NCI-H146 treated with DMSO at 0.1 percent for 48 hours (cell line): ENCODE measurements at regions not wholly inside any gene's neighbourhood (a gene's known extent, or its start where the extent isn't known, plus 50 kb on each side); places are given as distances from the start of the nearest gene placed in this dataset.

Source experiments
- DNase-seq: peaks from one replicate; lab custom pipeline; 2025; ENCODE audit not compliant: unreplicated experiment; lab: John Stamatoyannopoulos, UW

DNA sequence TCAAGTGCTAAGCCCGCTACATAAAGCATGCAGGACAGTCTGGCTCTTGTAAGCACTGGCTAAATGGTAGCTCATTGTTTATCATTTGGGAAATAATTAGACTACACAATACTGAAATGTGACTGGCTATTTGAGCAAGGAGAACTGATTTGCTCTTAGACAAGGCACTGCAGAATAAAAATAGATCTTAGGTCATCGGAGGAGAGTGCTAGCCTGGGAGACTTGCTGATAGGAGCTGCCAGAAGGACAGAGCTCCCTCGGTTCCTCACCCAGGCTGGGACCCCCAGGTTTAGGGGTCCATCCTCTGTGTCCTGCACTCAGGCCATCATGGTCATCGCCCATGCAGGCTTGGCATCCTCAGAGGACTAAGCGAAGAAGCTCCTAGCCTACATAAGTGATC lies 184.4 kb upstream of the NCAM1 start:
- no peak for DNase-seq

DNA sequence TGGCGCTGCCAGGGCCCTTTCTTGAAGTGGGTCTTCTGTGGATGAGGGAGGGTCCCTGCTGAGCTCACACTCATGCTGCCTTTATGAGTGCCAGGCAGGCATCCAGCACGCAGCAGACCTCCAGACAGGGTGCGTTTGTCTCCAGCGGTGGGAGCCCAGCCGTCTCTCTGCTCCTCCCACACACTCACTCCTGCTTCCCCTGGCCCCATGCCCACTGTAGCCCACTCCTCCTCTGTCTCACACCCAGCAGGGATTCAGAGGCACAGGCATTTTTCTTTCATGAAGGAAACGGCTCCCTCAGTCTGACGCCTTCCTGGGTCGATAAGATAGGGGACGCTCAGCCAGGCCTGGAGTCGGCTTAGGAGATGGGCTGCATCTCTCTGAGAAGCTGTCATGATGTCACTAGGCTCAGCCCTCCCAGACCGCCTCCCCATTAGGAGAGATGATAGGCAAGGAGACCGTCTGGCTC lies 183.9 kb upstream of the NCAM1 start:
- no peak for DNase-seq

DNA sequence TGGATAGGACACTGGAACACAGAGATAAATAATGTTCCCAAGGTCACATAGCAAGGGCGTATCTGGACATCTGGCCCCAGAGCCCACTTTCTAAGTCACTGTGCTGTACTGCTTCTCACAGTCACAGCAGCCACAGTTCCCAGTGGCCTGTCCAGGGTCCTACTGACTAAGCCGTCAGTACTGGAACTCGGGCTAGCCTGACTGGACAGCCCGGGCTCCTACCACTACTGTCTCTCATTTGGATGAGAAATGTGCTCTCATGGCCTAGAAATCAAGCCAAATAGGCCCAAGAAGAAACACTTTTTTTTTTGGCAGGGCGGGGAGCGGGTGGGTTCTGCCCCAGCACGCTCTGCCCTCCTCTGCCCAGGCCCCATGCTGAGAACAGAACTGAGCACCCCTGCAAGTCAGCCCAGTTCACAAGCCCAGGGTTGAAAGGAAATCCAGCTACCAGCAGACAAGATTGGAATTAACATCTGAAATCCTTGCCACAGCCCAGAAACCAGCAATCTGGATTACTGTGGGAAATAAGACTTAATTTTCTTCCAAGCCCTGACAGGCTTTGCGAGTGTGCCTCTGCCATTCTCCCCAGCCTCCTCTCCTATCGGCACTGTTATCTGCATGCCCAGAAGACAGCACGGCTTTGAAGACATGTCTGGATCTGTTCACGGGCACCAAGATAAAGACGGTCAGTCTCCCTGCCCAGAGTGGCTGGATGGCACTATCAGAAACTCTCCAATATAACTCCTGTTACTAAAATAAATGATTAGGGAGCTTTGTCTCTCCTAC lies 182.9 kb upstream of the NCAM1 start:
- DNase-seq, result no peak

DNA sequence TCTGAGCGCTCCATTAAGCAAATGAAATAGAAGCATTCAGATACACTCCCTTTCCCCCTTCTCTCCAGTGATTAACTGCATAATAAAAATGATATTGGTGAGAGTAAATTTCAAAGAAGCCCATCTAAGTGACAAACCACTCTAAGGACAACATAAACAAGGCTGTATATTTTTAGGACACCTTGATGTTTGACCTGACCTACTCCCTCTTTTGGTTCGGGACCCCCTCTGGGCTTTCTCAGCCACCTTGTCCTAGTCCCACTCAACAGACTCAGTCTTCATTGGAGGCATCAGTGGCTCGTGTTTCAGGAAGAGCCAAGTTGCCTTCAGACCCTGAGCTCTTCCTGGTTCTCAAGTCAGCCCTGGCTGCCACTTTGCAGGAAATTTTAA lies 182.3 kb upstream of the NCAM1 start:
- DNase-seq, result no peak

DNA sequence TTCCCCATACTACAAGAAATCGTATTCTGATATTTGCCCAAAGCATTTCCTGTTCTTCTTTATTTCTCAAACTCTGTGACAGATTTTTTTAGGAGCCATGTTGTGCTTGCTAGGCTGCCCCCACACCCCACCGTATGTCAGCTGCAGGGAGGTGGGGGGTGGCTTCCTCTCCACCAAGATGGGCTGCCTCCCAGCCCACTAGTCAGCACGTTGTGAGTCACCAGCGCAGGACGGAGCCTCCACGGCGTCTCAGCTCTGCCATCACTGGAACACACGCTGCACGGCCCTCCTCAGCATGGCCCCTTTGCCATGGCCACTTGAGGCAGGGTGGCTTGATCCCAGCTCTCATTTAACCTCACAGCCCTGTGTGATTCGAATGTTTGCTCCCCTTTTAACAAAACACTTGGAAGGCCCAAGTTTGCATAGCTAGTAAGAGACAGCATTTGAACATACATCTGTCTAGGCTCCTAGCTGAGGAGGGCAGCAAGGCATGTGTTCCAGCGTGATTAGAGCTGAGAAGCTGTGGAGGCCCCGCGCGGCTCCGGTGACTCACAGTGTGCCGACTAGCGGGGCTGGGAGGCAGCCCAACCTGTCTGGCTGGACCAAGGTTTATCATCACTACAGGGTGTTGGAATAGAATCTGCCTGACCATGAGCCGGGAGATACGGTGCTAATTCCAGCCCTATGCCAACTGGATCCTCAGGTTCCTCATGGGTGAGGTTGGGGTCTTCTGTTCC lies 180.7 kb upstream of the NCAM1 start:
- DNase-seq, result no peak

DNA sequence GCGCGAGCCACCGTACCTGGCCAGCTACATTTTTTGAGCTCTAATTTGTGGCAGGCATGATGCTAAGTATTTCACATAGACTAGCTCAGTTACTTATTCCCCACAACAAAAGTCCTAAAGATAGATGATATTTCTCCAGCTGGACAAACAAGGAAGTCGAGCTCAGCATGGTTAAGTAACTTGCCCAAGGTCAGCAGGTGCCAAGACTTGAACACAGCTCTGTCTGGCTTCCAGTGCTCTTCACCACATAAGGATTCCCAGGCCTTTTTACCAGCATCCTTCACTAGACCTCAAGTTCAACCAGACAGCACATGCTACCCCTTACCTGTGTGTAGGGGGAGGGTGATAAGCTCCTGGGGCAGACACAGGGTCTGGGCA lies 177.3 kb upstream of the NCAM1 start:
- no peak for DNase-seq

DNA sequence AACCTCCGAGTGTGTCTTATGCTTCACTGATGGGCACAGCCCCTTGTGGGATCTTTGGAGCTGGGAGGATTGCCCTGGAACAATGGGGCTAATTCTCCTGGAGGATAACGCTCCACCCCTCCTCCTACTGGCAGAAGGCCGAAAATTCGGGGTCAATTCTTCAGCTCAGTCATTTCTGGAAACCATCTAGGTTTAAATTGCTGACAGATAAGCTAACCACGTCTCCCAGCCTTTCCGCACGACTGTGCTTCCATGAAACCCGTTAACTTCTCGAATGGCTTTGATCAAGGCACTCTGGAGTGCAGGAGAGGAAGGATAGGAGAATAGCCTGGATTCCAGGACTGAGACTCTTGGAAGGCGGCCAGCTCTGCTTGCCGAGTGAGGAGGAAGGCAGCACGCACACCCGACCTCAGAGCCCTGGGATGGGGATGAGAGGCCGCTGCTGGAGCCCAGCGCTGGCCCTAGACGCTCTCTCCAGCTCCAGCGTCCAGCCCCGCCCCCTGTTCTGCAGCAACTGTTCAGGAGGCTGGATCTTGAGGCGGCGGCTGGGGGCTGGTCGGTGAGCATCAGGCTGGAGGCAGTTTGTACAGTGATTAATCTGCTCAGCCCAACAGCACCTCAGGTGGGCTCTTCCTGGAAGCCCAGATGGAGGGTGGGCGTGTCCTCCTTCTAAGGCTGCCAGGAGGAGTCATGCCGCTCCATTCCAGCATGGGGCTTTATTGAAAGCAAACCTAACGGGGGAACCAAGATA lies 176.7 kb upstream of the NCAM1 start:
- peak; percentile 78 for DNase-seq

DNA sequence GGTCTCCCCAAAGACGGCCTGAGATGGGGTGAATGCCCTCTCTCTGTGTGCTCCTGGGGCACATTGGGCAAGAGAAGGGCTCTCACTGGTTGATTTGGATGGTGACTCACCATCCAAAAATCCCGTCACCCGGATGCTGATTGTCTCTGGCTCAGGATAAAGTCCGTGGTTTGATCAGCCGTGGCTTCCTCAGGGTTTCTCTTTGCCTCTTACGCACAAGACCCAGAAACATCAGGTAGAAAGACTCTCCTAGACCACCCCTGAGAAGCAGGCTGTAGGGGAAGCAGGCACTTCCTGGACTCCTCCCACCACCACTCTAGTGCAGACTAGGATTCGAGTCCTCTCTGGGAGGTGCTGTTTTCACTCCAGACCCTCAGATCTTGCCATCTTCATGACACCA lies 176.1 kb upstream of the NCAM1 start:
- no peak for DNase-seq

DNA sequence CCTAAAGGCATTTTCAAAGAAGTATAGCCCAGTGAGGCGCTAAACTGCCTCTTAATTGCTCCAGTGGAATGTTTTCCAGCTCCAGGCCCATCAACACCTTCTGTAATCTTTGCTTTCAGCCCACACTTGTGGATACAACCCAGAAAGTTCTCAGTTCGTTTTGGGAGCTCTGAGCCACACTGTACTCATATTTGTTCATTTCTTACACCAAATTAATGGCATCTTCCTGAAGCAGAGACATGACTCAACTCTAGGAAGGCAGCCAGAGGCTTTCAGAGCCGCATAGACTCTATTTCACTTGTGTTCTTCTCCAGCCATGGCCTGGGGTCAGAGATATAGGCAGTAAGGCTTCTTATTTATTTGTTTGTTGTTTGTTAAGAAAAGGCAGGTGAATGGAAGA lies 175.5 kb upstream of the NCAM1 start:
- DNase-seq, result no peak

DNA sequence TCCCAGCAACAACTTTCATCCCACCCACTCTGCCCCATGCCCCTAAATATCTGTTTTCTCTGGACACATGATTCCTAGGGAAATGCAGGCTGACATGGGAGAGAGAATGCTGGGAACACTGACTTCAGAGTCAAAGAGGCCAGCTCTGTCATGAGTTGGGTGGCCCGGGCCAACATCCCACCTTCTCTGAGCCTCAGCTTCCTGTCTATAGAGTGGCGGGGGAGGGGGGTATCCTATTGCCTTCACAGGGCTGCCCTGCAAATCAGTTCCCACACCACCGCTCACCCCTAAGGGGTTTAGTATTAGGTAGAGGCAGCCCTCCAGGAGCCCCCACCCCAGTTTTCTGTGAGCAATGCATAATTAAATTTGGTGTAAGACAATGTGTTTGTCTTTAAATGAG lies 175.0 kb upstream of the NCAM1 start:
- no peak for DNase-seq

DNA sequence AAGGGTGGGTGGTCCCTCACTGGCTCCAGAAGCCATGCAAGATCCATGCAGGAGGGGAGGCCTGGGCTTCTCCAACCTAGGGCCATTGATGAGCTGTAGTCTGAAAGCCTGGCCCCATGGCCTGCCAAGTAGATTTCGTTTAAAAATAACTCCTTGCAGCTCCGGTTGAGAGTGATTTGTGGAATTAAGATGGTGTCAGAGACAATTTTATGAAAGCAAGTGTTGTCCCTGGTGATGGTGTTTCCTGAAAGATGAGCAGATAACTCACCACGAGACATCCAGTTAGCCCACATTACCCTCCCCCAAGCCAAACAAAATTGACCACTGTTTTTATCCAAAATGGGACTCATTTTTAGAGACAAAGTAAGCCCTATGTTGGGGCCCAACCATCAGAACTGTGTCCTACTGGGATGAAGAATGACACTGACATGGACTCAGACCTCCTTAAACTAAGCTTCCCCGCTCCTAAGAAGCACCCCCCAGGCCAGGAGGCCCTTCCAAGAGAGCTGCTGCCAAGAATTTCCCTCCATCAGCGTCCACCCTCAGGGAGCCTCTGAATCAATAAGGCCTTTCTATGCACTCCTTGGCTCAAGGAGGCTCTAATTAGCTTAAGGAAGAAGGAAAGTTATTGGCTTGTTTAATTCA lies 174.2 kb upstream of the NCAM1 start:
- DNase-seq, result no peak

DNA sequence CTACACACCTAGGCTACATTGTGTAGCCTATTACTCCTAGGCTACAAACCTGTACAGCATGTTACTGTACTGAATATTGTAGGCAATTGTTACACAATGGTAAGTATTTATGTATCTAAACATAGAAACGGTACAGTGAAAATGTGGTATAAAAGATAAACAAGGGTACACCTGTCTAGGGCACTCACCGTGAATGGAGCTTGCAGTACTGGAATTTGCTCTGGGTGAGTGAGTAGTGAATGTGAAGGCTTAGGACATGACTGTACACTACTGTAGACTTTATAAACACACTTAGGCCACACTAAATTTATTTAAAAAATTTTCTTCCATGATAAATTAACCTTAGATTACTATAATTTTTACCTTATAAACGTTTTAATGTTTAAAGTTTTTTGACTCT lies 171.7 kb upstream of the NCAM1 start:
- no peak for DNase-seq

DNA sequence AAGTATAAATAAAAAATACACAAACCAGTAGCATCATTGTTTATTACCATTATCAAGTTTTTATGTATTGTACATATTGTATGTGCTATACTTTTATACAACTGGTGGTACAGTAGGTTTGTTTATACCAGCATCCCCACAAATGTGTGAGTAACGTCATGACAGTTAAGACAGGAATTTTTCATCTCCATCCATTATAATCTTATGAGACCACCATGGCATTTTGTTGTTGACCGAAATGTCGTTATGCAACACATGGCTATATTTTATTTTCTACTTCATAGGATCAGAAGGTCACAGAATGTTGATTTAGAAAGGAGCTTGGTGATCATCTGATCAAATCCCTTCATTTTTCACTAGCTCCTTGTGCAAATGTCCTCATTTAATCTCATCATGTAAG lies 170.9 kb upstream of the NCAM1 start:
- no peak for DNase-seq

DNA sequence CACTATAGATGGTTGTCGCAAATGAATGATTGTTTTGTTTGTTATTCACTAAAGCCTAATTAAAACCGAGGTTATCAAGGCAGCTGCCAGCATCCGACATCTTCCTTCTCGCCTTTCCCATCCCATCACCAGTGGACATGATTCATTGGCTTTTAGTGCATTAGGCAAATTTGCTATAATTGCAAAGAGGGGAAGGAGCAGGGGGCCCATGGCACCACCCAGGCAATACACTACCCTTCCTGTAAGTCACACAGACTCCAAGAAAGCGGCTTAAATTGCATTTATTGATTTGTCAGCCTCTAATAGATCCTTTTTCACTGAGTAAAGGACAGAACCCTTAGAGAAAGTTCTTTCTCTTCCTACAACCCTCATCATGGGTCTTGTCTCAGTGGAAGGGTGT lies 169.2 kb upstream of the NCAM1 start:
- DNase-seq, result no peak

DNA sequence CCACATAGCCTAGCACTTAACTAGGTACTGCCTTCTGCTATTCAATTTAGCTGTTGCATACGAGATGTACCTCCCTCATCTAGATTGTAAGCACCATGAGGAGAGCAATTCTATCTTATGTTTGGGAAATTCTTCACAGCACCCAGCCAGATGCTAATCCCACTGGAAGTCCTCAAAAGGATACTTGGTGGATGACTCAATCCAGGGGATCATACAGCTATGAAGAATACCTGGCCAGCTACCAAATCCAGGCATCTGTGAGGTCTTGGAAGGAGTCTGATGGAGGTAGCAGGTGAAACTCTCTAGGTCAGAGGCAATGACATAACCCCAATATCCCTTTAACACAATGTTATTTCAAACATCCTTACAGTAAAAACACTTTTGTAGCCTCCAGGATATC lies 167.8 kb upstream of the NCAM1 start:
- no peak for DNase-seq

DNA sequence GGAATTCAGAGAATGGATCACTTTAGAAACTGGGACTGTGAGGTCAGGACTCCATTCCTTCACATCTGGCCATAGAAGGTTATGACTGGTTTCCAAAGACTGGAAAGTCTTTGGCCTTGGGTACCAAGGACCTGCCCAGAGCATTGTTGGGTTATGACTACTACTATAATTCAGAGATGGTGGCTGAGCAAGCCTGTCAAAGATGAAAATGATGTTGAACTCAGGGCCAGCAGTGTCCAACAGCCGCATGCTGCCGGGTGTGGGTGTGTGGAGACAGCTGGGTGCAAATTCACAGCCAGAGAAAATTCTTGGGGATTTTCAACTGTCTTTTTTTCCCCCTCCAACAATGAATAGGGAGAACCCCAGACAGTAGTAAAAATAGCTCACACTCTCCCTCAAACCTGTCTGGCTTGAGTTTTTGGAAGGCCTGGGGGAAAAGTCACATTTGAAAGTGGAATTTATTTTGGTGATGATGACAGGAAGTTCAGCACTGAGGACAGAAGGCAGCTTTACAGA lies 166.8 kb upstream of the NCAM1 start:
- DNase-seq, result no peak

DNA sequence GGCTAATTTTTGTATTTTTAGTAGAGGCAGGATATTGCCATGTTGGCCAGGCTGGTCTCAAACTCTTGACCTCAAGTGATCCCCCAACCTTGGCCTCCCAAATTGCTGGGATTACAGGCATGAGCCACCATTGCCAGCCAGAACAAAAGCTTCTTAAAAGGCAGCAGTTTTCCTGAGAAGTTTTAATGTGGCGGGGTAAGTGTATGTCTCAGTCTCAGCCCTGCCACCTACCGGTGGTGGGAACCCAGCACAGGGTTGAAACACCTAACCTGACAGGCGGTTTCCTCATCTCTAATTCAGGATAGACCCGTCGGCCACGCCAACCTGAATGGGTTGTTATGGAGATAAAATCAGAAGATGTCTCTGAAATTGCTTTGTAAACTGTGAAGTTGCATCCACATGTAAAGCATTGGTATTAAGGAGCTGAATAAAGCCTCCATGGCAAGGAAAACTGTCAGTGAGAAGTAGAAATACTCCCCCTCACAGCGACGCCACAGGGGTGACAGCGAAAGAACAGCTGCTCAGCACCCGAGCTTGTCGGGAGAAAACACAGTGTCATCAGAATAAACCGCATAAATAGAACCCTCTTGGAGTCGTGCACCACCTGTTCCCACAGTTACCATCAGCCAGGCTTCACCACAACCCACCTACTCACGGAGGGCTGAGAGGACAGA lies 165.9 kb upstream of the NCAM1 start:
- peak; percentile 27 for DNase-seq

DNA sequence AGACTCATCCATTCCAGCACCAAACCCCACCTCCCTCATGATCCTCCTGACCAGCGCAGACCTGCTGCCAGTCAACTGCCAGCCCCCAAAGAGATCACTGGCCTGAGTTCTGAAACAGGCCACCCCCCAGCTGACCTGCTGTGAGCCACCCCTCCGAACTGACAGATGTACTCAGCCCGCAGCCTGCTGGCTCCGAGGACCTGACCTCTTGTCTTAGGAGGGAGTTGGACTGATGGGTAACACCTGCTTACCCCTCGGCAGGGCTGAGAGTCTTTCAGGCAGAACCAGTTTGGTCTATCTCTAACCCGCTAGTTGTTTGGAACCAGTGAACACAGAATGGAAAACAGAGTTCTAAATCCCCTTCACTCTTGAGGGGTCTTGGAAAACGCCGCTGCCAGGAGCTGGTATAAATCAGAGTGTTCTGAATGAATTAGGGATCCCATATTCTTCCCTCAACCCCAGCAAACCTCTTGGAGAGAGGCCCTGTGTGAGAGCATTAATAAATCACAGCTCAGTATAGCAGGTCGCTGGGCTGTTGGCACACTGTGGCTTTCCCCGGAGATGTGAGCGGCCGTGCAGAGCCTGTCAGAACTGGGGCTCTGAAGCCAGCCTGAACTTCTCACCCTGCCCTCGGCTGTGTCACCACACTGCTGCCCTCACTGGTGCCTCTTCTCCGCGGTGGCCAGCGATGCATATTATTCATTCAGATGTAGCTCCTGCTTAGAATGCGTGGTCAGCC lies 165.1 kb upstream of the NCAM1 start:
- no peak for DNase-seq

DNA sequence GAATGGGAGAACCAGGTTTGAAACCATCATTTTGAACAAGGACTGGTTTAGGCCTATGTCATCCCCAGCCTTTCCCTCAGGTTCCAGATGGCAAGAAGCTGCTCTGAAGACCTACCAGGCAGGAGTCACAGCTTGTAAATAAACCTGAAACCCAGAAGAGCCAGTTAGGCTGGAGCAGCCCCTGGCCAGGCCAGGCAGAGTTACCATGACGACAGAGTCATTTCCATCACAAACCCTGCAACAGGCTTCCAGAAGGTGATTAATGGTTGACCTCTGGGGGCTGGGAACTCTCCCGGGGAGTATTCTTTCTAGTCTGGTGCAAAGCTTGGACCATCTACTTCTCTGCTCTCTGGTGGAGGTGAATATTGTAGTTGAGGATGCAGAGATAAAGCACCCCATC lies 164.1 kb upstream of the NCAM1 start:
- peak; percentile 70 for DNase-seq
